B cell (primary cell): ENCODE measurements at regions not wholly inside any gene's neighbourhood (a gene's known extent, or its start where the extent isn't known, plus 50 kb on each side); places are given as distances from the start of the nearest gene placed in this dataset.

Experiments
- EZH2 ChIP-seq: IDR thresholded peaks from 2 replicates; pipeline ENCODE4 v1.6.1; 2012; ENCODE audit warnings: borderline replicate concordance, low read depth, mild to moderate bottlenecking, moderate library complexity, low read length; ENCODE audit not compliant: insufficient read depth, poor library complexity, severe bottlenecking
- TF ChIP-seq, protein P1 (sequence below): fragments of 200-600 bp; IDR thresholded peaks from one replicate; pipeline ENCODE4 v1.8.0; 2022; ENCODE audit warnings: antibody characterized with exemption, mild to moderate bottlenecking

DNA sequence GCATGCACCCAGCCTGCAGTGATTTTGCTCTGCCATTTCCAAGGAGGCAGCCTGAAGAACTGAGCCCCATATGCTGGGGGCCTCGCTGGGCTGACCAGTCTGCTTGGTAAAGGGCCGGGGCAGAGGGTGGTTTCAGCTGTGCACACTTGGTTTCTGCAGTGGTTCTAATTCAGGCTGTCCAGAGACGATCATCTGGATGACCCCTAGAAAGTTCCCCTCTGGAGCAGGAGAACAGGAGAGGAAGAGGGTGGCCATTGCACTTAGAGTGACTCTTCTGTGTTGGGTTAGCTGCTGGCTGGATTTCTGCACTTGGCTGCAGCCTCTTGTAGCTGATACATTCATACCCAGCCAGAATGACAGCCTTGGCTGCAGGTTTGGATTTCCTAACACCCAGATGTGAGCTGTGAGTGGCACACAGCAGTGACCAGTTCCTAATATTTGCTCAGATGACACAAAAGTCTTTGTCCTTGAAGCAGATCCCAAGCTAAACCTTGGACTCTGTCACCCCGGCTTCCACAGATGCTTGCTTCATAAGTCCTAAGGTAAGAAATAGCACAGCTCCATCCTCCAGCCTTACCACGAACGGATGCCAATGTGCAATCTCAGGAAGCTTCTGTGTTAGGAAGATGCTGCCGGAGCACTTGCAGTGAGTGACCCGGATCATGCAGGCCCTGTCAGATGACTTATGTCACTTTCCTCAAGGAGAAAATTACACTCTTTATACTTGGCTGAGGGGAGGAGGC is 105.6 kb downstream of the HNRNPLL start:
- TF ChIP-seq, protein P1, sequence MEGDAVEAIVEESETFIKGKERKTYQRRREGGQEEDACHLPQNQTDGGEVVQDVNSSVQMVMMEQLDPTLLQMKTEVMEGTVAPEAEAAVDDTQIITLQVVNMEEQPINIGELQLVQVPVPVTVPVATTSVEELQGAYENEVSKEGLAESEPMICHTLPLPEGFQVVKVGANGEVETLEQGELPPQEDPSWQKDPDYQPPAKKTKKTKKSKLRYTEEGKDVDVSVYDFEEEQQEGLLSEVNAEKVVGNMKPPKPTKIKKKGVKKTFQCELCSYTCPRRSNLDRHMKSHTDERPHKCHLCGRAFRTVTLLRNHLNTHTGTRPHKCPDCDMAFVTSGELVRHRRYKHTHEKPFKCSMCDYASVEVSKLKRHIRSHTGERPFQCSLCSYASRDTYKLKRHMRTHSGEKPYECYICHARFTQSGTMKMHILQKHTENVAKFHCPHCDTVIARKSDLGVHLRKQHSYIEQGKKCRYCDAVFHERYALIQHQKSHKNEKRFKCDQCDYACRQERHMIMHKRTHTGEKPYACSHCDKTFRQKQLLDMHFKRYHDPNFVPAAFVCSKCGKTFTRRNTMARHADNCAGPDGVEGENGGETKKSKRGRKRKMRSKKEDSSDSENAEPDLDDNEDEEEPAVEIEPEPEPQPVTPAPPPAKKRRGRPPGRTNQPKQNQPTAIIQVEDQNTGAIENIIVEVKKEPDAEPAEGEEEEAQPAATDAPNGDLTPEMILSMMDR = no peak
- no peak for TF ChIP-seq EZH2
